ENCODE measurements at regions not wholly inside any gene's neighbourhood (a gene's known extent, or its start where the extent isn't known, plus 50 kb on each side); places are given as distances from the start of the nearest gene placed in this dataset.
"Not testable (repeated sequence)": the region's sequence is repeated elsewhere in the genome, so short reads cannot be mapped to it uniquely, and the experiment has no call there.

GRCh38 chr4:158038718-158039117 lies 134.1 kb downstream of the GASK1B start:
- Histone ChIP-seq H3K4me3 (no peak overlapping the region), H3K36me3 (no peaks in the 10 kb centered on the region), H3K27me3 (no peaks in the 10 kb centered on the region), H3K9me3 (no peaks in the 10 kb centered on the region), H3K27ac (no peak overlapping the region), H3K4me1 (peaks cover 0 to 7% (median 3%) of the 10 kb centered on the region in 4 donors)
- no peak for DNase-seq
- TF ChIP-seq, protein P1, sequence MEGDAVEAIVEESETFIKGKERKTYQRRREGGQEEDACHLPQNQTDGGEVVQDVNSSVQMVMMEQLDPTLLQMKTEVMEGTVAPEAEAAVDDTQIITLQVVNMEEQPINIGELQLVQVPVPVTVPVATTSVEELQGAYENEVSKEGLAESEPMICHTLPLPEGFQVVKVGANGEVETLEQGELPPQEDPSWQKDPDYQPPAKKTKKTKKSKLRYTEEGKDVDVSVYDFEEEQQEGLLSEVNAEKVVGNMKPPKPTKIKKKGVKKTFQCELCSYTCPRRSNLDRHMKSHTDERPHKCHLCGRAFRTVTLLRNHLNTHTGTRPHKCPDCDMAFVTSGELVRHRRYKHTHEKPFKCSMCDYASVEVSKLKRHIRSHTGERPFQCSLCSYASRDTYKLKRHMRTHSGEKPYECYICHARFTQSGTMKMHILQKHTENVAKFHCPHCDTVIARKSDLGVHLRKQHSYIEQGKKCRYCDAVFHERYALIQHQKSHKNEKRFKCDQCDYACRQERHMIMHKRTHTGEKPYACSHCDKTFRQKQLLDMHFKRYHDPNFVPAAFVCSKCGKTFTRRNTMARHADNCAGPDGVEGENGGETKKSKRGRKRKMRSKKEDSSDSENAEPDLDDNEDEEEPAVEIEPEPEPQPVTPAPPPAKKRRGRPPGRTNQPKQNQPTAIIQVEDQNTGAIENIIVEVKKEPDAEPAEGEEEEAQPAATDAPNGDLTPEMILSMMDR (IDR thresholded peaks at IDR 0.05): no peak
- intact Hi-C loops (cut with DNase I; ENCODE audit: low total_unique reads): no loop called here

GRCh38 chr4:158036998-158037397 lies 135.8 kb downstream of the GASK1B start:
- peaks cover 0 to 8% (median 0%) of the 10 kb centered on the region in 4 donors for H3K4me1 ChIP-seq
- no peak for DNase-seq
- TF ChIP-seq, protein P1 (IDR thresholded peaks at IDR 0.05): no peak
- no peaks in the 10 kb centered on the region for H3K27me3 ChIP-seq
- no peak overlapping the region for H3K4me3 ChIP-seq
- no peaks in the 10 kb centered on the region for H3K36me3 ChIP-seq
- intact Hi-C loops (cut with DNase I; ENCODE audit: low total_unique reads): no loop called here
- no peak overlapping the region for H3K27ac ChIP-seq
- H3K9me3 ChIP-seq: no peaks in the 10 kb centered on the region

- Histone ChIP-seq H3K36me3 (no peaks in the 10 kb centered on the region), H3K27ac (no peak overlapping the region), H3K4me1 (peaks cover 0 to 8% (median 0%) of the 10 kb centered on the region in 4 donors), H3K27me3 (no peaks in the 10 kb centered on the region), H3K4me3 (no peak overlapping the region), H3K9me3 (no peaks in the 10 kb centered on the region)
- intact Hi-C loops (cut with DNase I; ENCODE audit: low total_unique reads): no loop called here
- TF ChIP-seq, protein P1 (IDR thresholded peaks at IDR 0.05): no peak
- DNase-seq: no peak
These were observed 137.1 kb downstream of the GASK1B start for GRCh38 chr4:158035662-158036195.

DNA sequence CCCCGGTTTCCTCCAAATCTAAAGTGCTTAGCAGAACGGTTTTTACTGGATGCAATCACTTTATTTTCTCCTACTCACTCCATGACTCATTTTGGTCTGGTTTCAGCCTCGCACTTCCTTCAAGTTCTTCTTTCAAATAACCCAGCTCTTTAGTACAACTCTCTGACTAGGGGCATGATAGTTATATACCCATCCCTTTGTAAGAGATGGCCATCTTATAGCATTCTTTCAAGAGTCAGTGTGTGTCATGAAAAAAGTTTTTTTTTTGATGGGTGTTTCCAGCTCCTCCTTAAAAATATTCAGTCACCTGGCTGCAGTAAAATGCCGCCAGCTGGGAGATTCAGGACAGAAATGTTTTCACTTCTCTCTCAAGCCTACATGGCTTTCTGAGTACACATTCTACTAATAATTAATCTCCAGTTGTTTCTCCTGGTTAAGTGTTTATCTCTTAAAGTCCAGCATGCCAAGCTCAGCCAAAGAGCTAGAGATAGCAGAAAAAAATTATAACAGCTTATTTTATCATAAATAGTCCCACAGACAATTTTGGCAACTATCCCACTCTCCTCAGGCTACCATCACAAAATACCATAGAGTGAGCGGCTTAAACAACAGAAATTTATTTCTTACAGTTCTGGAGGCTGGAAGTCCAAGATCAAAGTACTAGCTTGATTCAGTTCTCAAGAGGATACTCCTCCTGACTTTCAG lies 139.3 kb downstream of the GASK1B start:
- no peaks in the 10 kb centered on the region for H3K27me3 ChIP-seq
- H3K4me3 ChIP-seq: no peak overlapping the region
- peak overlapping the region; percentile 14 to 31 for H3K27ac ChIP-seq
- TF ChIP-seq, protein P1 (IDR thresholded peaks at IDR 0.05): no peak
- H3K9me3 ChIP-seq: peaks cover 0 to 3% (median 0%) of the 10 kb centered on the region in 3 donors
- no peaks in the 10 kb centered on the region for H3K36me3 ChIP-seq
- intact Hi-C loops (cut with DNase I; ENCODE audit: low total_unique reads): no loop called here
- DNase-seq: no peak
- H3K4me1 ChIP-seq: peaks cover 0 to 8% (median 0%) of the 10 kb centered on the region in 4 donors

- no peaks in the 10 kb centered on the region for H3K27me3 ChIP-seq
- H3K4me1 ChIP-seq: peaks cover 0 to 8% (median 0%) of the 10 kb centered on the region in 4 donors
- peak overlapping the region; percentile 14 to 31 for H3K27ac ChIP-seq
- DNase-seq: no peak
- H3K36me3 ChIP-seq: no peaks in the 10 kb centered on the region
- TF ChIP-seq, protein P1 (IDR thresholded peaks at IDR 0.05): no peak
- H3K9me3 ChIP-seq: peaks cover 0 to 10% (median 2%) of the 10 kb centered on the region in 3 donors
- no peak overlapping the region for H3K4me3 ChIP-seq
- intact Hi-C loops (cut with DNase I; ENCODE audit: low total_unique reads): no loop called here
These were observed 140.0 kb downstream of the GASK1B start for GRCh38 chr4:158032733-158033415.

DNA sequence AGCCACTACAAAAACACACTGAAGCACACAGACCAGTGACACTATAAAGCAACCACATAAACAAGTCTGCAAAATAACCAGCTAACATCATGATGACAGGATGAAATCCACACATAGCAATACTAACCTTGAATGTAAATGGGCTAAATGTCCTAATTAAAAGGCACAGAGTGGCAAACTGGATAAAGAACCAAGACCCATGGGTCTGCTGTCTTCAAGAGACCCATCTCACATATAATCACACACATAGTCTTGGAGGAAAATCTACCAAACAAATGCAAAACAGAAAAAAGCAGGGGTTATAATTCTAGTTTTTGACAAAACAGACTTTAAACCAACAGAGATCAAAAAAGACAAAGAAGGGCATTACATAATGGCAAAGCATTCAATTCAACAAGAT lies 144.4 kb downstream of the GASK1B start:
- intact Hi-C loops (cut with DNase I; ENCODE audit: low total_unique reads); H3K4me1 ChIP-seq; H3K27ac ChIP-seq; H3K27me3 ChIP-seq; H3K4me3 ChIP-seq; DNase-seq; H3K36me3 ChIP-seq: not testable (repeated sequence)
- peaks cover 0 to 15% (median 5%) of the 10 kb centered on the region in 3 donors for H3K9me3 ChIP-seq

Measured in tibial artery (tissue), 4 donors.